ENCODE measurements at regions not wholly inside any gene's neighbourhood (a gene's known extent, or its start where the extent isn't known, plus 50 kb on each side); places are given as distances from the start of the nearest gene placed in this dataset.
"Not testable (repeated sequence)": the region's sequence is repeated elsewhere in the genome, so short reads cannot be mapped to it uniquely, and the experiment has no call there.

- H3K9me3 Mint-ChIP-seq, H3K4me1 Mint-ChIP-seq, DNase-seq, H3K27me3 Mint-ChIP-seq, H3K27ac Mint-ChIP-seq, H3K4me3 Mint-ChIP-seq, H3K36me3 Mint-ChIP-seq: not testable (repeated sequence)
These were observed 104.8 kb downstream of the ATP6V0E2 start for GRCh38 chr7:149978537-149978936.

GRCh38 chr7:149978944-149979343 is 105.2 kb downstream of the ATP6V0E2 start:
- not testable (repeated sequence) for H3K36me3 Mint-ChIP-seq, H3K27me3 Mint-ChIP-seq, H3K4me3 Mint-ChIP-seq, DNase-seq, H3K4me1 Mint-ChIP-seq, H3K27ac Mint-ChIP-seq, H3K9me3 Mint-ChIP-seq

- H3K27ac Mint-ChIP-seq, H3K36me3 Mint-ChIP-seq, H3K9me3 Mint-ChIP-seq, DNase-seq, H3K4me3 Mint-ChIP-seq, H3K4me1 Mint-ChIP-seq, H3K27me3 Mint-ChIP-seq: not testable (repeated sequence)
These were observed 108.9 kb downstream of the ATP6V0E2 start for GRCh38 chr7:149982537-149983112.

- H3K36me3 Mint-ChIP-seq, H3K4me3 Mint-ChIP-seq, H3K27me3 Mint-ChIP-seq, H3K27ac Mint-ChIP-seq, H3K9me3 Mint-ChIP-seq, DNase-seq, H3K4me1 Mint-ChIP-seq: not testable (repeated sequence)
These were observed 113.1 kb downstream of the ATP6V0E2 start for GRCh38 chr7:149986866-149987265.

GRCh38 chr7:149991652-149992302 is 118.0 kb downstream of the ATP6V0E2 start:
- not testable (repeated sequence) for H3K27ac Mint-ChIP-seq, H3K4me1 Mint-ChIP-seq, H3K9me3 Mint-ChIP-seq, H3K27me3 Mint-ChIP-seq, H3K4me3 Mint-ChIP-seq, DNase-seq, H3K36me3 Mint-ChIP-seq

GRCh38 chr7:149992366-149992765 is 118.6 kb downstream of the ATP6V0E2 start:
- DNase-seq, H3K4me1 Mint-ChIP-seq, H3K36me3 Mint-ChIP-seq, H3K4me3 Mint-ChIP-seq, H3K27ac Mint-ChIP-seq, H3K9me3 Mint-ChIP-seq, H3K27me3 Mint-ChIP-seq: not testable (repeated sequence)

GRCh38 chr7:149995369-149996026 is 121.7 kb downstream of the ATP6V0E2 start:
- not testable (repeated sequence) for DNase-seq, H3K4me1 Mint-ChIP-seq, H3K27me3 Mint-ChIP-seq, H3K27ac Mint-ChIP-seq, H3K4me3 Mint-ChIP-seq, H3K36me3 Mint-ChIP-seq, H3K9me3 Mint-ChIP-seq

- H3K27me3 Mint-ChIP-seq, DNase-seq, H3K9me3 Mint-ChIP-seq, H3K36me3 Mint-ChIP-seq, H3K4me3 Mint-ChIP-seq, H3K27ac Mint-ChIP-seq, H3K4me1 Mint-ChIP-seq: not testable (repeated sequence)
These were observed 127.2 kb downstream of the ATP6V0E2 start for GRCh38 chr7:150000780-150001599.

GRCh38 chr7:150003304-150003810 is 129.6 kb downstream of the ATP6V0E2 start:
- no peaks in the 10 kb centered on the region for H3K36me3 Mint-ChIP-seq
- no peaks in the 10 kb centered on the region for H3K9me3 Mint-ChIP-seq

GRCh38 chr7:150003973-150004372 is 130.2 kb downstream of the ATP6V0E2 start:
- not testable (repeated sequence) for H3K27ac Mint-ChIP-seq, H3K36me3 Mint-ChIP-seq, H3K4me3 Mint-ChIP-seq, DNase-seq, H3K4me1 Mint-ChIP-seq, H3K9me3 Mint-ChIP-seq, H3K27me3 Mint-ChIP-seq

More at GRCh38 chr7:150003304-150003810, 129.6 kb downstream of the ATP6V0E2 start:
- no peak for DNase-seq
- H3K4me1 Mint-ChIP-seq, result no peaks in the 10 kb centered on the region
- no peak overlapping the region for H3K4me3 Mint-ChIP-seq
- H3K27ac Mint-ChIP-seq, result no peak overlapping the region
- H3K27me3 Mint-ChIP-seq, result no peaks in the 10 kb centered on the region

- H3K36me3 Mint-ChIP-seq, H3K4me3 Mint-ChIP-seq, DNase-seq, H3K4me1 Mint-ChIP-seq, H3K27ac Mint-ChIP-seq, H3K27me3 Mint-ChIP-seq, H3K9me3 Mint-ChIP-seq: not testable (repeated sequence)
These were observed 131.1 kb downstream of the ATP6V0E2 start for GRCh38 chr7:150004843-150005242.

GRCh38 chr7:150009620-150010303 is 136.0 kb downstream of the ATP6V0E2 start:
- DNase-seq, H3K36me3 Mint-ChIP-seq, H3K4me3 Mint-ChIP-seq, H3K27ac Mint-ChIP-seq, H3K27me3 Mint-ChIP-seq, H3K9me3 Mint-ChIP-seq, H3K4me1 Mint-ChIP-seq: not testable (repeated sequence)

- not testable (repeated sequence) for H3K27me3 Mint-ChIP-seq, H3K4me1 Mint-ChIP-seq, H3K27ac Mint-ChIP-seq, H3K9me3 Mint-ChIP-seq, H3K36me3 Mint-ChIP-seq, H3K4me3 Mint-ChIP-seq, DNase-seq
These were observed 143.0 kb downstream of the ATP6V0E2 start for GRCh38 chr7:150016651-150017189.

GRCh38 chr7:150020210-150020609 is 146.4 kb downstream of the ATP6V0E2 start:
- not testable (repeated sequence) for H3K36me3 Mint-ChIP-seq, H3K4me1 Mint-ChIP-seq, H3K27ac Mint-ChIP-seq, H3K27me3 Mint-ChIP-seq, H3K4me3 Mint-ChIP-seq, DNase-seq, H3K9me3 Mint-ChIP-seq
